HG02588 (cell line): ENCODE measurements at regions not wholly inside any gene's neighbourhood (a gene's known extent, or its start where the extent isn't known, plus 50 kb on each side); places are given as distances from the start of the nearest gene placed in this dataset.

Source experiments
- ATAC-seq: cut with Tn5 transposase; IDR thresholded peaks from one replicate; pipeline ENCODE4 v1.9.1; 2021; ENCODE audit warnings: mild to moderate bottlenecking, moderate library complexity; ENCODE audit not compliant: unreplicated experiment

DNA sequence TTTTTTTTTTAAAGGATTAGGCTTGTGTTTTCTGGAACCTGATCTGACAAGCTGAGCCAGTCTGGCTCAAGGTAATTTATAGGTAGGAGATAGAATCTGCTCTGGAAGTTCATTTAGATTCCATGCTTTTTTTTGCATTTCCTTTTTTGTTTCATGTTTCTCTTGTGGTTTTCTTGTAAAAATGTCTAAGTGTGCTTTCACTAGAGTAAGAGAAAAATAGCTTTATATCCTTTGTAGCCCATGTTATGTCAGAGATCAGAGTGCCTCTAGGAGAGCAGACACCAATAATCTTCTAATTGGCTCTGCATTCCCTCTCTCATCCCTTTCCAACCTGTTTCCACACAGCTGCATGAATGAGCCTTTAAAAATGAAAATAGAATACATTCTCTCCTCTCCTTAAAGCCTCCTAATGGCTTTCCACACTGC, 389.8 kb upstream of the KCNMB2 start:
- no peak for ATAC-seq

- no peak for ATAC-seq
These were observed 389.2 kb upstream of the KCNMB2 start for GRCh38 chr3:178147001-178147400.

- ATAC-seq = no peak
These were observed 384.0 kb upstream of the KCNMB2 start for GRCh38 chr3:178152031-178152806.

DNA sequence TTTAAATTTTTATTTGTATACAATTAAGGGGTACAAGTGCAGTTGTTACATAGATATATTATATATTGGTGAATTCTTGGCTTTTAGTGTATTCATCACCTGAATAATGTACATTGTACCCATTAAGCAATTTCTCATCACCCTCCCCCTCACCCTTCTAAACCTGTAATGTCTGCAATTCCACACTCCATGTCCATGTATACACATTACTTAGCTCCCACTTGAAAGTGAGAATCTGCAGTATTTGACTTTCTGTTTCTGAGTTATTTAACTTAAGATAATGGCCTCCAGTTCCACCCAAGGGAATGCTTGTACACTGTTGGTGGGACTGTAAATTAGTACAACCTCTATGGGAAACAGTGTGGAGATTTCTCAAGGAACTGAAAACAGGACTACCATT, 383.2 kb upstream of the KCNMB2 start:
- ATAC-seq = no peak

GRCh38 chr3:178155521-178155920, 380.7 kb upstream of the KCNMB2 start:
- no peak for ATAC-seq

- ATAC-seq = no peak
These were observed 379.9 kb upstream of the KCNMB2 start for GRCh38 chr3:178156301-178156700.

DNA sequence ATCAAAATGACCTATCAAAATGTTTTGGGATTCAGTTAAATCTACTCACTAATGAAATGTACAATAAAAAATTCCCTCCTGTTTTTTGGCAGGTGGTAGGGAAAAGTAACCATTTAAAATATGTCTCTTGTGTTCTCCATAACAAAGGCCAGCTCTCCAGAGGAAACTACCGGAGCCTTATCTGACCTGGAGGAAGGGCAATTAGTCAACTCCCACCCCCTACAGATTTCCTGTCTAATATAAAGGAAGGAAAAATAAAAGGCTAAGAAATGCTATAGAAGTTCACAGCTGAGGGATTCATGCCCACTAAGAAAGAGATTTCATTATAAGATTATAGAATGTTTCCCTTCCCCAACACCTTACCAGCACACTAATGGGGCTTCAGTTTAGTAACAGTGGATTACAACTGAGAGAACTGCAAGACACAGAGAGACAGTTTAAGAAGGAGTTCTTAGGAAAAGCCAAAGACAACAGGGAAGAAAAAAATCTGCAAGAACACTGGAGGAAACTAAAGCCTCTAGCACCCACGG, 376.5 kb upstream of the KCNMB2 start:
- no peak for ATAC-seq

GRCh38 chr3:178169421-178169820, 366.8 kb upstream of the KCNMB2 start:
- no peak for ATAC-seq

DNA sequence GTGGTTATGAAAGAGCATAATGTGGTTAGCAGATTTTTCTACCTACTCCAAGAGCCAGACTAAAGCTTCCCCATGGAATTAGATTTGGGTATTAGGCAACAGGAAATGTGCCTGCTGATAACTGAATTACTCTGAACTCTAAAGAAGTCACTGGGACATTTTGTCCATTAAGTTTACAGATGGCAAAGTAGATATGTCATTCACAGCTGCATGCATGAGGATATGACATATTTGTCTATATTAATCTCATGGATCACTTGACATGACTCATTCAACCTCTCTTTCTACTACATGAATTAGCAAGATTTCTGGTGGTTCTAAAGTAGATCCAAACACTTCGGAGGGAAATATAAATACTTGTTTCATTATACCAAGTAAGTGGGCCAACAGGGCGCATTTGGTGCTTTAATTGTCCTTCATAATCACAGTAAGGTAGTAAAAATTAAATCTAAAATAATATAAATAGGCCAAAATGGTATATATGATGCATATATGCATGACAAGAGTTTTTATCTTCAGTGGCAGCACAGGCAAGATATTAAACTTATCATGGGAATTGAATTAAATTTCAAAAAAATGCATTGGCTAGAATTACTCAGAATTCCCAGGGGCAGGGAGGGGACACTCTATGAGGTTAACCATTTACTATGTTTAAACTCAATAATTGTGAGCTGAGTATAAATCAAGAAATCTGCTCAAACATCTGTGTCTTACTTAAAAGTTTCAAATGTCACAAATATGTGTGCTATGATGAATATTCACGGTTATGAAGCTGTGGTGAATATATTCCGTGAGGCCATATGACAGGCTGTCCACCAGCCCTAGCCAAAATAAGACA, 365.3 kb upstream of the KCNMB2 start:
- no peak for ATAC-seq

- ATAC-seq = no peak
These were observed 364.1 kb upstream of the KCNMB2 start for GRCh38 chr3:178172121-178172520.

DNA sequence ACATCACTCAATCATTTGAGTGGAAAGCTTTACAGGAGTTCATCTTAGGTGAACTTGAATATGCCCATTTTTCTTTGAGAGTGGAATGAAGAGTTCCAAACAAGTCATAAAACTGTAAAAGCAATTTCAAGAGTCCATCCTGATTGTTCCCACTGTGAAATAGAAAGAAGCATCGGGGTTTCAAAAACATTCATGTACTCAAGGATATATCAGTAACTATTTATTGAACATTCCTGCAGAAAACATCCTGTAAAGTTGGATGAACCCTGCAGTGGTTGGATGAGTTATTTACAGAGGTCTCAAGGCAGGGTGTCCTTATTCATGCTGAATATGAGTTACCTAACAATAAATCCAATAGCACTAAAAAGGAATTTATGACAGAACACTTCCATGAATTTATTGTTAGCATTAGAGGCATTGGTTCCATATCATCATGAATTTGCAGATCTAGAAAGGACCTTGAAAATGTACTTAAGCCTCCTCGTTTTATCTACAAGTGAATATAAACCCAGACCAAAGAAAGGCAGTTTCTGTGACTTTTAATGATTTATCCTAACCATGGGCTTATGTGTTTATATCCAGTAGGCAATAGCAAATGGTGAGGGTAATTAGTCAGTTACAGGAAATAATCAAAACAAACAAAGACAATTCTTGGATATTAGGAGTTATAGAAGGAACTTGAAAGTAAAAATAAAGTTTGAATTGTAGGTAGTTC, 361.9 kb upstream of the KCNMB2 start:
- ATAC-seq = no peak

DNA sequence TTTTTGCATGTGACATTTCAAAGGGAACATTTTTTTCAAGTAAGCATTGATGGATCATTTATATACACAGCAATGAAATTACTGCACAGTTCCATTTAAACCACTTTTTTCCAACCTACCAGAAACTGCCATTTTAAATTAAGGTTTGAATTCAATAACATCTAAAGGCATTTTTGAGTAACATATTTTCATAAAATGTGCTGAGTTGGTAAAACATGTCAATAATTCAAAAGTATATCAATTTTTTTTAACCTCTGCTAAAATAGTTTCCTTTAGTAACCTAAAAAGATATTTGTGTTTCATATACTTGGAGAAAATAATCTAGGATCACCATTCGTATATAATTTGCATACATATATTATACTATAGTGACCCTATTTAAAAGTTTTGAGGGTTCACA, 355.1 kb upstream of the KCNMB2 start:
- ATAC-seq = no peak

- no peak for ATAC-seq
These were observed 354.5 kb upstream of the KCNMB2 start for GRCh38 chr3:178181784-178182183.

- ATAC-seq = no peak
These were observed 353.9 kb upstream of the KCNMB2 start for GRCh38 chr3:178182337-178182779.

GRCh38 chr3:178184833-178185232, 351.4 kb upstream of the KCNMB2 start:
- no peak for ATAC-seq

GRCh38 chr3:178186666-178187065, 349.6 kb upstream of the KCNMB2 start:
- no peak for ATAC-seq

- no peak for ATAC-seq
These were observed 346.4 kb upstream of the KCNMB2 start for GRCh38 chr3:178189854-178190253.

DNA sequence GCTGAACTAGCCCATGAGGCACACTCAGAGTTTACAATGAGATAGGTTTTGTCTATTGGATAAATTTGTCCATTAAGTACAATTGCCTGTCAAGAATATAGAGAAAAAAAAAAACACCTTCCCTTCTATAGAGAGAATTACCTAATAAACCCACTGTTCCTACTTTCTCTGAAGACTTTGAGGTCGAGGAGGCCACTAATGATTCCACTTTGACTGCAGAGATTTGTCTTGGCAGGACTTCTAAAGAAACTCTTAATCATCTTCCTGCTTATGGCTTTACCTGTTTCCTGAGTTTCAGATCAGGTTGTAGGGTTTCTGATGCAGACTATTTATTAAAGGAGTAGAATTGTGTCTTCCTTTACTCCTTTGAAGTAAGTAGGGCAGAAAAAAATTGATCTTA, 342.4 kb upstream of the KCNMB2 start:
- ATAC-seq = no peak

DNA sequence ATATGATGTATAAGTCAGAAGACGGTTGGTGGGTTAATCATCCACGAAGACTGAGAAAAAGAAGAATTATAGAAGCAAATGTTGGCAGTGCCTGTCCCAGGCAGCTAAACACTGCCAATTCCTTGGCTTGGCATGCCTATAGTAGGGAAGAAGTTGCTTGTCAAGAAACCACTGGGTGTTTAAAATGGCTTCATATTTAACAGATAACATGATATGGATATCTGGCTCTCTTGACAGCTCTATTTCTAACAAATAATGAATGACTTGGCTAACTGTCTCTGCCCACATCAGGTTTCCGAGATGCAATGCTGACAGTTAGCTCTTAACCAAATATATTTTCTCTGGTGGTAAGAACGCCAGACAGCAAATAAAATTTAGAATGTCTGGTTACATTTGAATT, 341.7 kb upstream of the KCNMB2 start:
- no peak for ATAC-seq

- peak; percentile 95 for ATAC-seq
These were observed 340.4 kb upstream of the KCNMB2 start for GRCh38 chr3:178195824-178196223.

DNA sequence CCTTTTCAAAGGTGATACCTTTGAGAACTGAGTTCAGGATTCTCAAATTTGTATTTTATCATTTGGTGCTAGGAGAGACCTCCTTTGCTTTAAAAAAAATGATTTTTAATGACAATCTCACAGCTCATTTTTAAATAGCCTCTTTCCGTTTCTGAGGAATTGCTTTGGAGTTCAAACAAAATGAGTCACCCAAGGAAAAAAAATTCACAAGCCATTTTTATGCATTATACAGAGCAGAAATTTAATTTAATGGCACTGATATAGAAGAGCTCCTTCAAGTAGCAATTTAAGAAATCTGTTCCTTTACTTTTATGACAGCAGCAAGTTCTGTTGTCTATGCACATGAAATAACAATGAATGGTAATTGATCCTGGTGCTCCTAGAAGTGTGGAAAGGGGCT, 337.9 kb upstream of the KCNMB2 start:
- no peak for ATAC-seq
